Mucosa of rectum (tissue), 2 donors: ENCODE measurements at regions not wholly inside any gene's neighbourhood (a gene's known extent, or its start where the extent isn't known, plus 50 kb on each side); places are given as distances from the start of the nearest gene placed in this dataset.

Source experiments
- H3K27ac ChIP-seq, 2 donors: one replicate each; pipeline ENCODE4 v1.7.0; 2013; ENCODE audit warnings: inconsistent platforms in 2 of 2, low read depth in 2 of 2, low read length in 2 of 2
- H3K27me3 ChIP-seq, 2 donors: one replicate each; pipeline ENCODE4 v1.7.0; 2013; ENCODE audit warnings: low read length in 2 of 2; ENCODE audit not compliant: control insufficient read depth in 2 of 2, insufficient read depth in 2 of 2
- H3K36me3 ChIP-seq, 2 donors: one replicate each; pipeline ENCODE4 v1.7.0; 2013; ENCODE audit warnings: low read length in 2 of 2; ENCODE audit not compliant: control insufficient read depth in 2 of 2, insufficient read depth in 2 of 2
- H3K4me1 ChIP-seq, 2 donors: one replicate each; pipeline ENCODE4 v1.7.0; 2013; ENCODE audit warnings: low read length in 2 of 2, mild to moderate bottlenecking in 1 of 2; ENCODE audit not compliant: control insufficient read depth in 2 of 2, insufficient read depth in 2 of 2
- H3K4me3 ChIP-seq, 2 donors: one replicate each; pipeline ENCODE4 v1.7.0; 2013; ENCODE audit warnings: low read length in 2 of 2
- H3K9ac ChIP-seq, 2 donors: one replicate each; pipeline ENCODE4 v1.7.0; 2013; ENCODE audit warnings: low read length in 2 of 2, low read depth in 1 of 2, mild to moderate bottlenecking in 1 of 2
- H3K9me3 ChIP-seq, 2 donors: one replicate each; pipeline ENCODE4 v1.7.0; 2013; ENCODE audit warnings: low read length in 2 of 2; ENCODE audit not compliant: control insufficient read depth in 2 of 2
- donor health status: healthy.
- donor health status: Normal muscosa, but diverticular disease.

- Histone ChIP-seq H3K4me3 (no peak overlapping the region), H3K27me3 (no peaks in the 10 kb centered on the region), H3K36me3 (no peaks in the 10 kb centered on the region), H3K27ac (no peak overlapping the region), H3K9ac (no peak overlapping the region), H3K9me3 (peaks cover 4 to 5% of the 10 kb centered on the region in 2 donors), H3K4me1 (no peaks in the 10 kb centered on the region)
These were observed 564.0 kb downstream of the TRHDE start for GRCh38 chr12:72836194-72836593.

DNA sequence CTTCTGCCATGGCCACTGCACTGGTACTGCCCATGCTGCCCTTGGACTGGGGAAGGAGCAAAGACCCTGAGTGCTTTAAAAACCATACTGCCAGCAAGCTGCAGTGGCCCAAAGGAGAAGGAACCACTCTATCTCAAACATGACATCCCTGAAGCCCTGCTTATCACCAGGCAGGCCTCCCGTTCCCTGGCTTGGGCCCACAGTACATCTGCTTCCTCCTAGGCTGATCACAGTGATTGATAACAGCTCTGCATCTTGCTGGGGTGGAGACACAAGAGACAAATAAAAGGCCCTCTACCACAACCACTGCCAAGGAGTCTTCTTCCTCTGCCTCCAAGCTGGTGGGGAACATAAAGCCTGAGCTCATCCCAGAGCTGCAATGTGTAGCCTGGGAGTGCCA lies 567.5 kb downstream of the TRHDE start:
- no peaks in the 10 kb centered on the region for H3K27me3 ChIP-seq
- no peak overlapping the region for H3K27ac ChIP-seq
- H3K9me3 ChIP-seq, result peaks cover 4 to 5% of the 10 kb centered on the region in 2 donors
- no peak overlapping the region for H3K9ac ChIP-seq
- no peak overlapping the region for H3K4me3 ChIP-seq
- no peaks in the 10 kb centered on the region for H3K4me1 ChIP-seq
- no peaks in the 10 kb centered on the region for H3K36me3 ChIP-seq

DNA sequence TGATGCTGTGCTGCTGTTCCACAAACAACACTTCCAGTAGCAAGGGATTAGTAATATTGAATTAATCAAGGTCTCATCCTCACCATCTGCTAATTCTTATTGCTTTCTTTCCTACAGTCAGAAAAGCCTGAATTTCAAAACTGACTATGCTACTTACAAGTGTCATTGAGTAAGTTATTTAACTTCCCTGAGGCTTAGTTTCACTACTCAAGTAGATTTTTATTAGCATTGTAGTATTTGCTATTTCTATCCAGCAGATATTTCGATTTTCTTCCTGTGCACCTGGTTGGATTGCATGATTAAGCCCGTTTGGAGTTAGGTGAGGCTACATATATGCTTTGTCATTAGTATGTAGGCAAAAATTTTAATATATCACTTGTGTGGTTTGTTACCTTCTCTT lies 591.5 kb downstream of the TRHDE start:
- Histone ChIP-seq H3K27me3 (no peaks in the 10 kb centered on the region), H3K4me1 (no peaks in the 10 kb centered on the region), H3K9me3 (no peaks in the 10 kb centered on the region), H3K36me3 (no peaks in the 10 kb centered on the region), H3K27ac (no peak overlapping the region), H3K9ac (no peak overlapping the region), H3K4me3 (no peak overlapping the region)

- H3K36me3 ChIP-seq, result no peaks in the 10 kb centered on the region
- H3K4me3 ChIP-seq, result no peak overlapping the region
- no peaks in the 10 kb centered on the region for H3K27me3 ChIP-seq
- H3K9me3 ChIP-seq, result no peaks in the 10 kb centered on the region
- H3K27ac ChIP-seq, result no peak overlapping the region
- H3K4me1 ChIP-seq, result no peaks in the 10 kb centered on the region
- H3K9ac ChIP-seq, result no peak overlapping the region
These were observed 593.8 kb downstream of the TRHDE start for GRCh38 chr12:72865921-72866320.

GRCh38 chr12:72869024-72869423 lies 596.9 kb downstream of the TRHDE start:
- no peak overlapping the region for H3K9ac ChIP-seq
- H3K4me1 ChIP-seq, result no peaks in the 10 kb centered on the region
- no peaks in the 10 kb centered on the region for H3K36me3 ChIP-seq
- no peak overlapping the region for H3K4me3 ChIP-seq
- no peaks in the 10 kb centered on the region for H3K27me3 ChIP-seq
- H3K9me3 ChIP-seq, result no peaks in the 10 kb centered on the region
- H3K27ac ChIP-seq, result no peak overlapping the region

DNA sequence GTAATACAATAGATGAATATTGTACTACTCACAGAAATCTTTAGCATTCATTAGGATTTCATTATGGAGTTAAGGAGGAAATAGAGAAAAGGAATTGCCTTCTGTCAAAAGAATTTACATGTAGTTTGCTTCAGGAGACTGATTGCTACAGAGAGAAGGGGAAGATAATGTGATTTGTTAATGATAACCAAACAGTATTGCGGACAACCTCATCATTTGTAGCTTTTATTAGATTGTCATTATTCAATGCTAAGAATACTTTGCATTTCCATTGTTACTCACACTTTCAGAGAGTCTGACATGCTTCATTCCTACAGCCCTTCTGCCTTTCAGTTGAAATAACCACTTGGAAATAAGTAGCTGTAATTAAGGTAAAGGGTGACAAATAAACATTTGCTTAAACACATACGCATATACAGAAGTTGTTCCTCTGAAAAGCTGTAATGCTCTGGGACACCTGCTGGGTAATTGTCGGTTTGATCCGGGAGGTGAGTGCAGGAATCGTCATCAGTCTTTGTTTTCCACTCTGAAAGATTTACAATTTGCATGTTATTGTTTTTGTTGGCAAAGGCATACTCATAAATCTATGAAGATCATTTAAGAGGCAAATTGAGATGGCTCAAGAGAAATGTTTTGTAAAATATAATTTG lies 600.2 kb downstream of the TRHDE start:
- peaks cover 0 to 2% of the 10 kb centered on the region in 2 donors for H3K9me3 ChIP-seq
- H3K36me3 ChIP-seq, result no peaks in the 10 kb centered on the region
- no peak overlapping the region for H3K27ac ChIP-seq
- H3K4me1 ChIP-seq, result no peaks in the 10 kb centered on the region
- H3K27me3 ChIP-seq, result no peaks in the 10 kb centered on the region
- no peak overlapping the region for H3K4me3 ChIP-seq
- H3K9ac ChIP-seq, result no peak overlapping the region

- H3K27me3 ChIP-seq, result no peaks in the 10 kb centered on the region
- H3K4me1 ChIP-seq, result no peaks in the 10 kb centered on the region
- H3K4me3 ChIP-seq, result no peak overlapping the region
- no peak overlapping the region for H3K9ac ChIP-seq
- H3K36me3 ChIP-seq, result no peaks in the 10 kb centered on the region
- H3K27ac ChIP-seq, result no peak overlapping the region
- H3K9me3 ChIP-seq, result peaks cover 0 to 2% of the 10 kb centered on the region in 2 donors
These were observed 600.8 kb downstream of the TRHDE start for GRCh38 chr12:72872996-72873395.

DNA sequence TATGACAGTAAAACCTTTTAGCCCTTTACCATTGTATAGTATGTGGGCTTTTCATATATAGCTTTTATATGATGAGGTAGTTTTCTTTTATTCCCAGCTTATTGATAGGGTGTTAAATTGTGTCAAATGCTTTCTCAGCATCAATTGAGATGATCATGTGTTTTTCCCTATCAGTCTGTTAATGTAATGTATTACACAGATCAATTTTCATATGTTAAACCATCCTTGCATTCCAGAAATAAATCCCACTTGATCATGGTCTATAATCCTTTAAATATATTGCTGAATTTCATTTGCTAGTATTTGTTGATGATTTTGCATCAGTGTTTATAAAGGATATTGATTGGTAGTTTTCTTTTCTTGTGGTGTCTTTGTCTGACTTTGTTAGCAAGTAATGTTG lies 603.9 kb downstream of the TRHDE start:
- H3K27me3 ChIP-seq, result no peaks in the 10 kb centered on the region
- H3K36me3 ChIP-seq, result no peaks in the 10 kb centered on the region
- no peak overlapping the region for H3K9ac ChIP-seq
- peaks cover 0 to 2% of the 10 kb centered on the region in 2 donors for H3K9me3 ChIP-seq
- no peak overlapping the region for H3K4me3 ChIP-seq
- H3K4me1 ChIP-seq, result no peaks in the 10 kb centered on the region
- H3K27ac ChIP-seq, result no peak overlapping the region

GRCh38 chr12:72888693-72889092 lies 616.5 kb downstream of the TRHDE start:
- Histone ChIP-seq H3K4me3 (no peak overlapping the region), H3K27me3 (no peaks in the 10 kb centered on the region), H3K9me3 (no peaks in the 10 kb centered on the region), H3K9ac (no peak overlapping the region), H3K27ac (no peak overlapping the region), H3K4me1 (no peaks in the 10 kb centered on the region), H3K36me3 (no peaks in the 10 kb centered on the region)

- H3K9ac ChIP-seq, result no peak overlapping the region
- no peaks in the 10 kb centered on the region for H3K9me3 ChIP-seq
- H3K4me1 ChIP-seq, result no peaks in the 10 kb centered on the region
- H3K27ac ChIP-seq, result no peak overlapping the region
- no peaks in the 10 kb centered on the region for H3K36me3 ChIP-seq
- no peak overlapping the region for H3K4me3 ChIP-seq
- no peaks in the 10 kb centered on the region for H3K27me3 ChIP-seq
These were observed 617.6 kb downstream of the TRHDE start for GRCh38 chr12:72889791-72890190.

- no peaks in the 10 kb centered on the region for H3K4me1 ChIP-seq
- no peaks in the 10 kb centered on the region for H3K9me3 ChIP-seq
These were observed 629.5 kb downstream of the TRHDE start for GRCh38 chr12:72901685-72902084.

More at GRCh38 chr12:72901685-72902084, 629.5 kb downstream of the TRHDE start:
- Histone ChIP-seq H3K36me3 (no peaks in the 10 kb centered on the region), H3K27me3 (no peaks in the 10 kb centered on the region), H3K9ac (no peak overlapping the region), H3K4me3 (no peak overlapping the region), H3K27ac (no peak overlapping the region)
